Hepatic stellate cell (primary cell): ENCODE measurements at regions not wholly inside any gene's neighbourhood (a gene's known extent, or its start where the extent isn't known, plus 50 kb on each side); places are given as distances from the start of the nearest gene placed in this dataset.
A peak's percentile ranks its signal among the peaks of the same experiment; 100 is the strongest.
"Not testable (repeated sequence)": the region's sequence is repeated elsewhere in the genome, so short reads cannot be mapped to it uniquely, and the experiment has no call there.

Experiments used
- DNase-seq: peaks from one replicate; pipeline ENCODE4 v3.0.0; 2011; ENCODE audit warnings: low spot score

GRCh38 chr4:186775902-186776301 is 52.2 kb upstream of the FAT1 start:
- no peak for DNase-seq

- no peak for DNase-seq
Observed at GRCh38 chr4:186778134-186778533, 54.5 kb upstream of the FAT1 start.

- no peak for DNase-seq
Observed at GRCh38 chr4:186780291-186781031, 56.8 kb upstream of the FAT1 start.

- peak; percentile 22 for DNase-seq
Observed at GRCh38 chr4:186781032-186781917, 57.6 kb upstream of the FAT1 start.

GRCh38 chr4:186782302-186782701 is 58.6 kb upstream of the FAT1 start:
- no peak for DNase-seq

- no peak for DNase-seq
Observed at GRCh38 chr4:186787536-186787935, 63.9 kb upstream of the FAT1 start.

GRCh38 chr4:186789651-186790050 is 66.0 kb upstream of the FAT1 start:
- peak; percentile 20 for DNase-seq

GRCh38 chr4:186790630-186791029 is 67.0 kb upstream of the FAT1 start:
- DNase-seq = no peak

- DNase-seq = peak; percentile 21
Observed at GRCh38 chr4:186792728-186793366, 69.2 kb upstream of the FAT1 start.

- DNase-seq = peak; percentile 17
Observed at GRCh38 chr4:186798951-186799659, 75.4 kb upstream of the FAT1 start.

GRCh38 chr4:186805020-186805820 is 81.6 kb upstream of the FAT1 start:
- no peak for DNase-seq

- DNase-seq = not testable (repeated sequence)
Observed at GRCh38 chr4:186805917-186806316, 82.3 kb upstream of the FAT1 start.

GRCh38 chr4:186806679-186807421 is 83.2 kb upstream of the FAT1 start:
- no peak for DNase-seq

GRCh38 chr4:186807808-186808629 is 84.4 kb upstream of the FAT1 start:
- no peak for DNase-seq

- peak; percentile 20 for DNase-seq
Observed at GRCh38 chr4:186808630-186809018, 85.0 kb upstream of the FAT1 start.

GRCh38 chr4:186809070-186809469 is 85.4 kb upstream of the FAT1 start:
- DNase-seq = no peak

- DNase-seq = no peak
Observed at GRCh38 chr4:186810613-186811150, 87.0 kb upstream of the FAT1 start.

- no peak for DNase-seq
Observed at GRCh38 chr4:186812592-186812991, 88.9 kb upstream of the FAT1 start.

GRCh38 chr4:186813377-186814068 is 89.9 kb upstream of the FAT1 start:
- DNase-seq = no peak
